CD4-positive, alpha-beta memory T cell (primary cell): ENCODE measurements at regions not wholly inside any gene's neighbourhood (a gene's known extent, or its start where the extent isn't known, plus 50 kb on each side); places are given as distances from the start of the nearest gene placed in this dataset.

ENCODE experiments used
- CTCF ChIA-PET: fragments of 350-600 bp; sonication (Branson Sonifier 250); formaldehyde crosslinking; loops from one replicate; lab custom pipeline; 2021; ENCODE audit warnings: inconsistent platforms; ENCODE audit not compliant: partially characterized antibody; lab: Charles Lee
- POLR2A ChIA-PET: fragments of 350-600 bp; sonication (Branson Sonifier 250); formaldehyde crosslinking; loops from one replicate; lab custom pipeline; 2021; ENCODE audit not compliant: partially characterized antibody; lab: Charles Lee
- DNase-seq, 5 donors: peaks; one replicate each; pipeline versions ENCODE4 v3.0.0 to v3.0.0-alpha.2; 2020 to 2022; ENCODE audit warnings: mixed read lengths in 1 of 5
- H3K27ac ChIP-seq: one replicate; pipeline ENCODE4 v1.7.0; 2013; ENCODE audit warnings: low read depth, low read length
- H3K27me3 ChIP-seq: 2 replicates; pipeline ENCODE4 v1.7.0; 2013; ENCODE audit warnings: mild to moderate bottlenecking, low read length, moderate library complexity; ENCODE audit not compliant: insufficient read depth
- H3K36me3 ChIP-seq: 2 replicates; pipeline ENCODE4 v1.7.0; 2013; ENCODE audit warnings: mild to moderate bottlenecking, low read length, moderate library complexity; ENCODE audit not compliant: insufficient read depth
- H3K4me1 ChIP-seq: 2 replicates; pipeline ENCODE4 v1.7.0; 2013; ENCODE audit warnings: mild to moderate bottlenecking, low read length, moderate library complexity; ENCODE audit not compliant: insufficient read depth
- H3K4me3 ChIP-seq, 2 donors: one replicate each; pipeline ENCODE4 v1.7.0; 2013; ENCODE audit warnings: low read length in 2 of 2, mild to moderate bottlenecking in 1 of 2
- H3K9me3 ChIP-seq, 2 donors: one replicate each; pipeline ENCODE4 v1.7.0; 2013; ENCODE audit warnings: low read length in 2 of 2, control low read depth in 1 of 2; ENCODE audit not compliant: control insufficient read depth in 1 of 2
- H3K27ac Mint-ChIP-seq, 7 donors: one replicate each; pipeline ENCODE4 v1.8.0; 2020 to 2021; ENCODE audit warnings: mixed read lengths in 7 of 7, mild to moderate bottlenecking in 6 of 7, inconsistent platforms in 3 of 7, moderate library complexity in 3 of 7
- H3K27me3 Mint-ChIP-seq, 2 donors: one replicate each; pipeline ENCODE4 v1.8.0; 2020 to 2021; ENCODE audit warnings: mixed read lengths in 2 of 2
- H3K36me3 Mint-ChIP-seq, 2 donors: one replicate each; pipeline ENCODE4 v1.8.0; 2020 to 2021; ENCODE audit warnings: mixed read lengths in 2 of 2, inconsistent platforms in 1 of 2, mild to moderate bottlenecking in 1 of 2
- H3K4me1 Mint-ChIP-seq, 4 donors: one replicate each; pipeline ENCODE4 v1.8.0; 2020 to 2021; ENCODE audit warnings: mixed read lengths in 4 of 4, mild to moderate bottlenecking in 1 of 4
- H3K4me3 Mint-ChIP-seq, 8 donors: one replicate each; pipeline ENCODE4 v1.8.0; 2020 to 2021; ENCODE audit warnings: mixed read lengths in 8 of 8, mild to moderate bottlenecking in 7 of 8, moderate library complexity in 6 of 8, inconsistent platforms in 3 of 8
- H3K9me3 Mint-ChIP-seq, 8 donors: one replicate each; pipeline ENCODE4 v1.8.0; 2020 to 2021; ENCODE audit warnings: mixed read lengths in 8 of 8, mild to moderate bottlenecking in 5 of 8, inconsistent platforms in 3 of 8, moderate library complexity in 1 of 8
- intact Hi-C: fragments of 100-400 bp; cut with micrococcal nuclease; formaldehyde crosslinking; loops from one replicate; pipeline ENCODE4 v1.15.1; 2023

DNA sequence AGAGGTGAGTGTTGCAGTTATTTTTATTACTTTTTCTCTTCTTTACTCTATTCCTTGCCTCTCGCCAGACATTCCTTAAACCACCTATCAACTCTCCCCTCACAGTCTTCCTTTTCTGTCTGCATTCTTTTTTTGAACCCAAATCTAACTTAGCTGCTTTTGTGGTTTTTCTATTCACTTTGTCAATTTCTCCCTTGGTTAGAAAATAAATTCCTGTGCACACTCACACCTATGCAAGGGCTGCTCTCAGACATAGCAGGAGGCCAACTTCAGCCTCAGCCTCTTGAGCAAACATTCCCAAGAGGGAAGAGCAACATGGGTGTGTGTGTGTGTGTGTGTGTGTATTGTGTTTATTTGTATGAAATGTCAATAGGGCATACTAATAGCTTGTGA lies 808.6 kb downstream of the RNF144A start:
- CTCF ChIA-PET, result interaction anchor here (1.0 to 5.8 kb wide), 13 partner anchors 10 to 962 kb away, joined by 3 to 40 read pairs (median 7); partner anchors contain the start of gene ID2
- H3K27me3 Mint-ChIP-seq, result no peaks in the 10 kb centered on the region
- Histone ChIP-seq H3K27me3 (no peaks in the 10 kb centered on the region), H3K27ac (peak overlapping the region; percentile 26), H3K4me1 (peaks cover 43% of the 10 kb centered on the region), H3K36me3 (no peaks in the 10 kb centered on the region), H3K4me3 (peak overlapping the region in 1 of 2 donors; percentile 13), H3K9me3 (no peaks in the 10 kb centered on the region)
- H3K4me3 Mint-ChIP-seq, result peak overlapping the region; percentile 53 to 92 (median 80)
- POLR2A ChIA-PET, result interaction anchor here (0.7 to 5.1 kb wide), 22 partner anchors 10 to 959 kb away, joined by 3 to 101 read pairs (median 5); partner anchors contain the start of gene ID2
- peaks cover 32 to 82% (median 56%) of the 10 kb centered on the region in 4 donors for H3K4me1 Mint-ChIP-seq
- no peaks in the 10 kb centered on the region for H3K9me3 Mint-ChIP-seq
- peak overlapping the region; percentile 68 to 97 (median 88) for H3K27ac Mint-ChIP-seq
- intact Hi-C loops, result loop anchor here (1.0 to 5.0 kb wide), 7 partner anchors 15 to 959 kb away; no protein-coding TSS in a partner anchor
- peaks cover 0 to 3% of the 10 kb centered on the region in 2 donors for H3K36me3 Mint-ChIP-seq
- no peak for DNase-seq

- CTCF ChIA-PET, result interaction anchor here (1.0 to 5.8 kb wide), 7 partner anchors 8 to 954 kb away, joined by 3 to 40 read pairs (median 10); partner anchors contain the start of gene ID2
- peak overlapping the region; percentile 68 to 97 (median 80) for H3K27ac Mint-ChIP-seq
- H3K4me1 Mint-ChIP-seq, result peaks cover 38 to 90% (median 61%) of the 10 kb centered on the region in 4 donors
- Histone ChIP-seq H3K4me3 (peak overlapping the region; percentile 20 to 47), H3K9me3 (no peaks in the 10 kb centered on the region), H3K36me3 (no peaks in the 10 kb centered on the region), H3K27ac (peak overlapping the region; percentile 25), H3K27me3 (no peaks in the 10 kb centered on the region), H3K4me1 (peaks cover 52% of the 10 kb centered on the region)
- no peaks in the 10 kb centered on the region for H3K9me3 Mint-ChIP-seq
- POLR2A ChIA-PET, result interaction anchor here (0.7 to 5.1 kb wide), 12 partner anchors 11 to 958 kb away, joined by 3 to 101 read pairs (median 6); partner anchors contain the start of gene ID2
- intact Hi-C loops, result loop anchor here (5.0 kb wide), 3 partner anchors 525 to 815 kb away; no protein-coding TSS in a partner anchor
- DNase-seq, result no peak
- H3K36me3 Mint-ChIP-seq, result peaks cover 0 to 5% of the 10 kb centered on the region in 2 donors
- H3K27me3 Mint-ChIP-seq, result no peaks in the 10 kb centered on the region
- H3K4me3 Mint-ChIP-seq, result peak overlapping the region; percentile 80 to 96 (median 88)
Observed at GRCh38 chr2:7726989-7727388, 809.8 kb downstream of the RNF144A start.

DNA sequence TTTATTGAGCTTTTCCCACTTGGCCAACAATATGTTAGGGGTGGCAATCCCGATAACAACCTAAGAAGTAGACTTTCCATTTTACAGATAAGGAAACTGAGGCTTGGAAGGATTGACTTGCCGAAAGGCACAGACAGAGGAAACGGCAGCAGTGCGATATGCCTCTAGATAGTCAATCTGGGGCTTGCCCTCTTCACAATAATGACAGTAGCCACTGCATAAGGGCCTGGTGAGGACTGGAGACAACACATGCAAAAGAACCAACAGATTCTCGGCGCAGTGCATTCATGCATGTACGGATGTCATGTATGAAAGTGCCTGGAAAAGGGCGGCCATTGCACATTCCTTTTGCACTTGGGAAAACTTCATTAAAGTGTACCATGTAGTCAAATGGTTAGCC lies 811.2 kb downstream of the RNF144A start:
- no peaks in the 10 kb centered on the region for H3K27me3 ChIP-seq
- ChIA-PET CTCF (interaction anchor here (0.5 to 5.8 kb wide), 2 partner anchors 108 to 952 kb away, joined by 3 to 40 read pairs; partner anchors contain the start of gene ID2), POLR2A (interaction anchor here (0.8 to 5.1 kb wide), 6 partner anchors 9 to 956 kb away, joined by 3 to 101 read pairs (median 4); partner anchors contain the start of gene ID2)
- peak overlapping the region; percentile 68 to 97 (median 86) for H3K27ac Mint-ChIP-seq
- peaks cover 52% of the 10 kb centered on the region for H3K4me1 ChIP-seq
- no peak for DNase-seq
- no peaks in the 10 kb centered on the region for H3K9me3 Mint-ChIP-seq
- peak overlapping the region; percentile 42 for H3K27ac ChIP-seq
- peaks cover 43 to 84% (median 64%) of the 10 kb centered on the region in 4 donors for H3K4me1 Mint-ChIP-seq
- H3K36me3 Mint-ChIP-seq, result peaks cover 0 to 9% of the 10 kb centered on the region in 2 donors
- peak overlapping the region in 1 of 2 donors; percentile 33 for H3K4me3 ChIP-seq
- H3K27me3 Mint-ChIP-seq, result no peaks in the 10 kb centered on the region
- intact Hi-C loops, result loop anchor here (5.0 kb wide), 3 partner anchors 526 to 814 kb away; no protein-coding TSS in a partner anchor
- no peaks in the 10 kb centered on the region for H3K36me3 ChIP-seq
- no peaks in the 10 kb centered on the region for H3K9me3 ChIP-seq
- H3K4me3 Mint-ChIP-seq, result peak overlapping the region; percentile 80 to 96 (median 88)

GRCh38 chr2:7730449-7730848 lies 813.2 kb downstream of the RNF144A start:
- H3K27ac Mint-ChIP-seq, result peak overlapping the region; percentile 68 to 97 (median 94)
- Histone ChIP-seq H3K27me3 (no peaks in the 10 kb centered on the region), H3K27ac (peak overlapping the region; percentile 42), H3K4me1 (peaks cover 38% of the 10 kb centered on the region), H3K4me3 (peak overlapping the region in 1 of 2 donors; percentile 33), H3K36me3 (no peaks in the 10 kb centered on the region), H3K9me3 (no peaks in the 10 kb centered on the region)
- H3K27me3 Mint-ChIP-seq, result no peaks in the 10 kb centered on the region
- peak overlapping the region; percentile 80 to 96 (median 88) for H3K4me3 Mint-ChIP-seq
- ChIA-PET CTCF (no interaction called here), POLR2A (interaction anchor here (1.0 to 3.4 kb wide), 6 partner anchors 9 to 951 kb away, joined by 3 to 22 read pairs (median 4); partner anchors contain the start of gene ID2)
- peaks cover 35 to 80% (median 54%) of the 10 kb centered on the region in 4 donors for H3K4me1 Mint-ChIP-seq
- H3K9me3 Mint-ChIP-seq, result peaks cover 0 to 2% (median 0%) of the 10 kb centered on the region in 8 donors
- intact Hi-C loops, result loop anchor here (2.0 kb wide), 1 partner anchor 300 kb away; no protein-coding TSS in a partner anchor
- peak in 1 of 5 donors; percentile 38 for DNase-seq
- peaks cover 0 to 12% of the 10 kb centered on the region in 2 donors for H3K36me3 Mint-ChIP-seq

- no peaks in the 10 kb centered on the region for H3K27me3 ChIP-seq
- H3K36me3 ChIP-seq, result no peaks in the 10 kb centered on the region
- H3K4me1 ChIP-seq, result peaks cover 34% of the 10 kb centered on the region
- intact Hi-C loops, result loop anchor here (2.0 kb wide), 1 partner anchor 300 kb away; no protein-coding TSS in a partner anchor
- peak overlapping the region; percentile 42 for H3K27ac ChIP-seq
- H3K9me3 ChIP-seq, result no peaks in the 10 kb centered on the region
- ChIA-PET CTCF (interaction anchor here (0.8 kb wide), 1 partner anchor 9 kb away, joined by 4 read pairs; no protein-coding TSS in a partner anchor), POLR2A (interaction anchor here (1.0 to 3.4 kb wide), 5 partner anchors 9 to 951 kb away, joined by 3 to 22 read pairs (median 5); partner anchors contain the start of gene ID2)
- H3K4me3 ChIP-seq, result peak overlapping the region in 1 of 2 donors; percentile 11
- Mint-ChIP-seq H3K27me3 (no peaks in the 10 kb centered on the region), H3K27ac (peak overlapping the region; percentile 68 to 97 (median 94)), H3K36me3 (peaks cover 0 to 12% of the 10 kb centered on the region in 2 donors), H3K4me1 (peaks cover 30 to 80% (median 52%) of the 10 kb centered on the region in 4 donors), H3K9me3 (peaks cover 0 to 2% (median 0%) of the 10 kb centered on the region in 8 donors), H3K4me3 (peak overlapping the region; percentile 80 to 96 (median 88))
- DNase-seq, result no peak
Observed at GRCh38 chr2:7730990-7731389, 813.8 kb downstream of the RNF144A start.

DNA sequence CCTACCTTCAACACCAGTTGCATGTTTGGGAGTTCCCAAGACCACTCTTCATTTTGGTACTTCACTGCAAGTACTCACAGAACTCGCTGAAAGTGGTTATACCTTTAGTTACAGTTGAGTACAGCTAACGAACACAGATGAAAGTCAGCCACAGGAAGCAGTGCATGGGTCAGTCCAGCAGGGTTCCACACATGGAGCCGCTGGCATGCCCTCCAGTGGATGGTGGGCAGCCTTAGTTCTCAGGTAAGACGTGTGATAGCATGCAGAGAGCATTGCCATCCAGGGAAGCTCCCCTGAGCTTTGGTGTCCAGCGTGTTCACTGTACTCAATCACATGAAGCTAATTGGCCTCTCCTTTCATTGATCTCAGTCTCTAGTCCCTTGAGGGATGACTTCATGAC lies 815.3 kb downstream of the RNF144A start:
- Mint-ChIP-seq H3K27ac (peak overlapping the region in 3 of 7 donors; percentile 55 to 81 (median 68)), H3K9me3 (peaks cover 0 to 2% (median 0%) of the 10 kb centered on the region in 8 donors), H3K27me3 (no peaks in the 10 kb centered on the region), H3K4me3 (peak overlapping the region in 4 of 8 donors; percentile 45 to 73 (median 60)), H3K4me1 (peaks cover 32 to 77% (median 48%) of the 10 kb centered on the region in 4 donors), H3K36me3 (peaks cover 0 to 12% of the 10 kb centered on the region in 2 donors)
- DNase-seq, result no peak
- ChIA-PET POLR2A (interaction anchor here (2.3 to 3.4 kb wide), 2 partner anchors 7 to 949 kb away, joined by 5 to 22 read pairs; partner anchors contain the start of gene ID2), CTCF (no interaction called here)
- intact Hi-C loops, result no loop called here
- Histone ChIP-seq H3K27me3 (no peaks in the 10 kb centered on the region), H3K36me3 (no peaks in the 10 kb centered on the region), H3K27ac (no peak overlapping the region), H3K9me3 (no peaks in the 10 kb centered on the region), H3K4me3 (no peak overlapping the region), H3K4me1 (peaks cover 34% of the 10 kb centered on the region)
